GM18502 (cell line): ENCODE measurements at regions not wholly inside any gene's neighbourhood (a gene's known extent, or its start where the extent isn't known, plus 50 kb on each side); places are given as distances from the start of the nearest gene placed in this dataset.

Experiments
- ATAC-seq: cut with Tn5 transposase; IDR thresholded peaks from one replicate; pipeline ENCODE4 v1.9.1; 2021; ENCODE audit warnings: mild to moderate bottlenecking; ENCODE audit not compliant: unreplicated experiment, poor library complexity

DNA sequence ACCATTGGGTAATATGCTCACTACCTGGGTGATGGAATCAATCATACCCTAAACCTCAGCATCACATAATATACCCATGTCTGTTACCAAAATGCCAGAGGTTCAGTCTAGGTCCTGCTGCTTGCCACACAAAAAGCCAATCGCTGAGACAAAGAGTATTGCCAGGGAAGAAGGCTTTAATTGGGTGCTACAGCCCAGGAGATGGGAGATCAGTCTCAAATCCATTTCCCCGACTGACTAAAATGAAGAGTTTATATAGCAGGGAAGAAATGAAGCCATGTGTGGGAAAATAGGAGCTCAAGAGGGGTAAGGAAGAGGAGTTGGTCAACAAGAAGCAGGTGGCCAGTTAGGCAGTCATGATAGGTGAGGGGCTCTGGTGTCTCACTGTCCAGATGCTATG, 149.6 kb downstream of the QRSL1 start:
- no peak for ATAC-seq

DNA sequence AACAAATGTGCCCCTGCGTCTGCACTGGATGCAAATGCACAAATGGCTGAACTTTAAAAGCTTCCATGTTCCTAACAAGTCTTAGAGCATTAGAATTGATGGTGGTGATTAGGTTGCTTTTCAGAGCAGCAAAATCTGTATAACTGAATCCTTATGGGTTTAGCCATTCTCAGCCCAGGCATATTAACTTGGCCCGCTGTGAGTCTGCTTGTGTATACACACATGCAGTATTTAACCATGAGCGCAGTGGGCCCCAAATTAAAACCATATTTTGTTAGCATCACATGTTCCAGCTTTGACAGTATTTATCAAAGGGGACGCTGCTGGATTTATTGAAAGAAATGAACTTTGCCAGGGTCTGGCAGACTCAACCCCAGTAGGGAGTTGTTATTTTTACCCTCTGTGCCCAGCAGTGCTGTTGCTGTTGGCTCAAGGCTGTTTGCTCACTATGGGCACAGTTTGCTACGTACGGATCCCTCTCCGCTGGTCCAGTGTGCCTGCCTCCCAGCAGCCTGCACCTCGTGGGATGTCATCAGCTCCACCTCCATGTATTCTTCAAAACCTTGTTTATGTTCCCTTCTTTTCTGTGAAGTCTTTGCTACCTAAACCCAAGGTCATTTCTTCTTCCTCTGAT, 144.7 kb downstream of the QRSL1 start:
- ATAC-seq, result no peak

DNA sequence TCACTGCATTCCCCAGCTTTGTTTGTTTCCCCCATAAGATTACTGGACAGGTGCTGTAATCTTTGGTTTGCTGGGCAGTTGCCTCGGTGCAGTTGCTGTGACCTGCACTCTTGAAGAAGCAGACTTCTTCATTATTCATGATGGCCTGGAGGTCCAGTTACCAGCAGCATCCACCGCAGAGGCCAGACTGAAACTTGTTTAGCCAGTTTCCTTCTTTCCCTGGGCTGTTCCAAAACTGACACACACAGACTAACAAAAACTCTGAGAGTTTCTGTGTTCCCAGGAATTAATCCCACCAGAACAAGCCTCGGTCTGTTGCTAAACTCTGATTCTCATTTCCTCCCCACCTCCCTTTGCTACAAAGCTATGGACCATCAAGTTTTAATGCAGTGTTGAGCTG, 144.1 kb downstream of the QRSL1 start:
- ATAC-seq, result no peak

DNA sequence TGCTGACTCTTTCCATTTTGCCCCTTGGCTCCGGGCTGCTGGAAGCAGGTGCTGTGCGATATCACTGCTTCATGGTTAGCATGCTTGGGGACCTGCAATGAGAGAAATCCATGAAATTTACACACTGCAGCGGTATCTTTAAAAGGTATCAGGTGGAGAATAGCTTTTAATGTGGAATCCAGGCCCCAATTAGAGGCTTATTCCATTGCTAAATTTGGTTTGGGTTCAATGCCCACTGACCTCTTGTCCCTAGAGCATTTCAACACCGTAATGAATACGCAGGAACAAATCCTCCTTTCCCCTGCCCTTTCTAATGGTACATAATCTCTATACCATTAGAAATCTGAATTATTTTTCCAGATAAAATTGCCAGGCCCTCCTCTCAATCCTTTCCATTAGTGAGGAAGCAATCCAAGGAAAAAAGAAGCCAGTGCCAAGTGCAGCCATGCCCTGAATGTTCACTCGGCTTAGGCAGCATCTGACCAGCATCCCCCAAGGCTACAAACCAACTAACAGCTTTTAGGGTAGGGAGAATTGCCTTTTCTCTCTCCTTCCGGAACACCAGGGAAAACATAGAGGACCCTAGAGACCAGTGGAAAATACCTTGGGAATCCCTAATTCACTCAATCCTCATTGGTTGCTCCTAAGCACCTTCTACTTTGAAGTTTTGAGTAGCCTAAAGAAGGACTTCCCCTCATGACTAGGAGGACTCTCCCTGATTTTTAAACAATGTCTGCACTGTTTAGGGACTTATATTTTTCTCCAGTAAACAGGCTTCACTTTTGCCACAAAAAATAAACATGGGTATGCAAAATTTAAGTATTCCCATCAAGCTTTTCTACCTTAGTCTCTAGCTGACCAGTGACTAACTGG, 143.1 kb downstream of the QRSL1 start:
- no peak for ATAC-seq

DNA sequence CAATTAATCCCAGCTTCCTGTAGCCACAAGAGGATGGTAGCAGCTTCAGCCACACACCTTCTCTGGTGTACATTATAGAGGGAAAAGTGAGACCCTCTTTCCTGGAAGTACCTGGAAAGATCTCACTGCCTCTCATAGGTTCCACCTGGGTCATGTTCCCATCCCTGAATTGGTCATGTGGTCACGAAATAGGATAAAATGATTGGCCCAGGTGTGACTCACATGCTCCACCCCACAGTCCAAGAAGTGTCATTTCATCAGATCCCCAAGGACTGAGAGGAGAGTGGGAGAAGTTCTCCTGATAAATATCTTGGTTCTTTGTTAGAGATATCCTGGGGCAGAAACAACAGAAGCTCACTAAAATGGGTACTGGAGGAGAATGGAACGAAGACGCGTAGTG, 142.4 kb downstream of the QRSL1 start:
- no peak for ATAC-seq

DNA sequence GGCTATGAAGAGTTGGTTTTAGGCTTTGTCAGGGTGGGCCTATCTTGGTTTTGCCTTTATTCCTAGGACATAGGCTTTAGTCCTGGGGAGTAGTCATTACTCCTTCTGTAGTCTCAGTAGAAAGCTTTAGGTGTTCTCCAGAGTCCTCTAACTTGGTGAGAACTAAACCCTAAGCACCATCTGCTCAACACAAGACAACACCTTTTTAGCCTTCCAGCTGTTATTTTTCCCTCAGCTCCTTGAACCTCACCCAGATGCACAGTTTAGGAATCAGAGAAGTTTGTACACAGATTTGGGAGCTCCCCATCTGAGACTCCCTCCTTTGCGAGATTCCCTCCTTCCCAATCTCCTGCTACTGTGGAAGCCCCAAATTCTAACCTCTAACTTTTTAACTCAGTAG, 141.3 kb downstream of the QRSL1 start:
- ATAC-seq, result no peak

DNA sequence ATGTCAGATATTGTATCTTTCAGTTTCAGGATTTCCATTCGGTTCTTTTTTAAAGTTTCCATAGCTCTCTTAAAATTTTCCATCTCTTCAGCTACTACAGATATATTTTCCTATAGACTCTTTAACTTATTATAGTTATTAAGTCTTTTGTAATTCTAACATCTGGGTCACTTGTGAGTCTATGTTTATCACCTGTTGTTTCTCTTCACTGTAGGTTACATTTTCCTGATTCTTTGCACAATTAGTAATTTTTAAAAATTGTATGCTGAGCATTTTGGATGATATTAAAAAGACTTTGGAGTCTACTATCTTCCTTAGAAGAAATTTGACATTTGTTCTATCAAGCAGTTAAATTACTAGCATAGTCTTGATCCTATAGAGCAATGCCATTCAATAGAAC, 140.7 kb downstream of the QRSL1 start:
- no peak for ATAC-seq

DNA sequence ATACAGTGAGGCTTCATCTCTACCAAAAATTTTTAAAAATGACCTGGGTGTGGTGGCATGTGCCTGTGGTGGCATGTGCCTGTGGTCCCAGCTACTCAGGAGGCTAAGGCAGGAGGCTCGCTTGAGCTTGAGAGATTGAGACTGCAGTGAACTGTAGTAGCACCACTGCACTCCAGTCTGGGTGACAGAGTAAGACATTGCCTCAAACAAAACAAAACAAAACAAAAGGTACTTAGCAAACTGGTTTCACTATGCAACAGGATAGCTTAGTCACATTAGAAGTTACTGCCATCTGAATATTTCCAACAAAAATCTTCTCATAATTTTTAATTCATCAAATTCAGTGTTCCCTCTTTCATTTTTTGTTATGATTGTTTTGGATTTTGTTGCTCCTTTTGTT, 137.9 kb downstream of the QRSL1 start:
- ATAC-seq, result no peak

DNA sequence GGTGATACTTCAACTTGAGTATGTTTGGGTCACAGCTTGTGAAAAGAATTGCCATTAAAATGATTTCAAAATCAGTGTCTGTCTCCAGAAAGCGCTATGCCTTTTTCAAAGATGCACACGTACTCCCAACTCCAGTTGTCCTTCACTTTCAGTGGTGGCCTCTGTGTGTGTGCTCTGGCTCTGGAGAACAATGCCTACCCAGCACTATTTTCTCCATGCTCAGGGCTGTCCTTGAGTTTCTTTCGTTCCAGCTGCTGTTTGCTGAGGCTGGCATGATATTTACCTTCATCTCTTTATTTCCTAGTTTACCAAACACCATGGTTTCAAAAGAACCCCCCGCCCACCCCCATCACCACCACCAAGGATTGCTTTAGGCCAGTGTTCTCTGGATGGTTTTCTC, 136.8 kb downstream of the QRSL1 start:
- ATAC-seq, result no peak

DNA sequence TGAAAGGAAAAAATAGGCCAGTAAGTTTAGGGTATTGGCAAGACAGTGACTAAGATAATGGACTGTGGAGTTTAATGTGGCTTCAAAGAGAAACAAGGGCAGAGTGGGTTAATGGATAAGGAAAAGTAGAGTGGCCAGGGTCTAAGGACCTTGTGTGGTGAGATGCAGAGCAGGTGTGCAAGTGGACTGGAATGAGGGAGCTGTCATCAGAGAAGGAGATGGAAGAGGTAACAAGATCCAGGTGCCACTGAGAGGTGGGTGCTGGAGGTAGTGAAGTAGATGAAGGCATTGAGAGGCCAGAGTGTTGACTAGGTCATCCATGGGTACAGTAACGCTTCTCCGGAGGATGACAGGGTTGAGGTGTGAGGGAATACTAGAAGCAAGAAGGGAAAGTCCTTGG, 136.1 kb downstream of the QRSL1 start:
- ATAC-seq, result no peak

DNA sequence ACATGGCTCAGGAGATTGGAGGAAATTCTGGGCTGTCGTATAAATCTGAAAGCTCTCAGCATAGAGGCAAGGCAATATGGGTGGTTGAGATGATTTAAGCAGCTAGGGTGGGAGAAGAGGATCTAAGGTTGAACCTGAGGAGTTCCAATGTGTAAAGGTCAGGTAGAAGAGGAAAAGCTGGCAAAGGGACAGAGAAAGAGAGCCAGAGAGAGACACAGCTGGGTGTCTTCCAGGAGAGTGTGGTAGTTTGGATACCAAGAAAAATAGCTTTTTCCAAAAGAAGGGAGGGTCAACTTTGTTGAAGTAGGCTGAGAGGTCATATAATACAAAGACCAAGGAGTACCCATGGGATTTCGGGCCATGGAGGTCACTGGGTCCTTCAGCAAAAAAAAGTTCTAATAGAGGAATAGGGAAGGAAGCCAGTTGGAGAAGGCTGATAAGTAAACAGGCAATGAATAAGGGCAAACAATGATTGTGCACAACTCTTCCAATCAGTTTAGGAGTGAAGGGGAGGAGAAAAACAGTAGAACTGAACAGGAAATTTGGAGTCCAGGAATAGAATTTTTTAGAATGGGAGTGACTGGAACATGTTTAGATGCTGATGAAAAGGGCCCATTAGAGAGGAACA, 135.1 kb downstream of the QRSL1 start:
- ATAC-seq, result no peak

DNA sequence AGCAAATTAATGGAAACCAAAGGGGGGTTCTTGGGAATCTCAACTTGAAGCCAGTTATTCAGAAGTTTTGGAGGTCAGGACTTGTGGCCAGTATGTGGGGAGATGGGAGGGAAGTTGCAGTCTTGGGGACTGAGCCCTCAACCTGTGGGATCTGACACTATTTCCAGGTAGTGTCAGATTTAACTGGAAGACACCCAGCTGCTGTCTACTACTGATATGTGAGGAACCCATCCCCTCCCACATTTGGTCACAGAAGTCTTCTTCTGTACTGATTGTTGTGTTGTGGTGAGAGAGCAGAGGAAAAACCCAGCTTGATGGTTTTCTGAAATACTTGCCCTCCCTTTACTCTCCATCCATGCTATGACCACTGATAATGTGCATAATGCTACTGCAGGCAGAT, 134.0 kb downstream of the QRSL1 start:
- ATAC-seq, result no peak

DNA sequence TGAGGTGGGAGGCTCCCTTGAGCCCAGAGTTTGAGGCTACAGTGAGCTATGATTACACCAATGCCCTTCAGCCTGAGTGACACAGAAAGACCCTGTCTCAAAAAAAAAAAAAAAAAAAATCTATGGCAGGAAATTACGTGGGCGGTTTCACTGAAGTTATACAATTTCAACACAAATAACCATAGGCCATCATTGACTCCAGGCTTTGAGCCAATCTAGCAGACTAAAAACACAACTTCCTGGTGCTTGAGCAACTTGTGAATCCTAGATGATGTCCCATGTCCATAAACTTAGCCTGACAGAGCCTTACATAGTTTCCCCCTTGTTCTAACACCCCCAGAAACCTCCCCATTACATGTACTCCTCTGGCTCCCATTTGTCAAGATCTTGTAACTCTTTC, 131.8 kb downstream of the QRSL1 start:
- no peak for ATAC-seq

DNA sequence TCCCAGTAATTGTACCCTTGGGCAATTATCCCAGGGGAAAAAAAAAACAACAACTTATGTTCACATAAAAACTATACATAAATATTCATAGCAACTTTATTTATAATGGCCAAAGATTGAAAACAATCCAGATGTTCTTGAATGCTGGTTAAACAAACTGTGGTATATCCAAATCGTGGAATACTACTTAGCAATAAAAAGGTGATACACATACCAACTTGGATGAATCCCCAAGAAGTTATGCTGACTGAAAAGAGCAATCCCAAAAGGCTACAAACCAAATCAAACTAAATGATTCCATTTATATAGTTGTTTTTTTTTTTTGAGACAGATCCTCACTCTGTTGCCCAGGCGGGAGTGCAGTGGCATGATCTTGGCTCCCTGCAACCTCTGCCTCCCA, 129.7 kb downstream of the QRSL1 start:
- ATAC-seq, result no peak

DNA sequence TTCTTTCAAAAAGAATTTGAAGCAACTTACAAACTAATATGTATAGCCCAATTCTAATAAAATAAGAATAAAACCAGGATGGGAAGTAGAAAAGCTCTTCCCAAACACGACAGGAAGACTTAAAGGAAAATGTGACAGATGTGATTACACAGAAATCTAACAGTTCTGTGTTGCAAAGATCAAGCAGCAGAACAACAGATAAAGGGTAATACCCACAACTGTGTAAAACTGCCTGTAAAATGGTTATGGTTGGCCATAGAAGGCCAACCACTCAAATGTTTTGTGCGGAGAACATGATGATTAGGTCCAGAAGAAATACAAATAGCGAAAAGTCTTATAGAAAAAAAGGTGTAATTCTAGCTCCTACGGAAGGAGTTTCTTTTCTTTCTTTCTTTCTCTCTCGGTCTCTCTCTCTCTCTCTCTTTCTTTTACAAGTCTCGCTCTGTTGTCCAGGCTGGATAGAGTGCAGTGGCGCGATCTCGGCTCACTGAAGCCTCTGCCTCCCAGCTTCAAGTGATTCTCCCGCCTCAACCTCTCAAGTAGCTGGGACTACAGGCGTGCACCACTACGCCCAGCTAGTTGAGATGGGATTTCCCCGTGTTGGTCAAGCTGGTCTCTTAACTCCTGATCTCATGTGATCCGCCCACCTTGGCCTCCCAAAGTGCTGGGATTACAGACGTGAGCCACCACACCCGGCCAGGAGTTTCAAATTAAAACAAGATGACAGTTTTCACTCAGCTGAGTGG, 128.5 kb downstream of the QRSL1 start:
- no peak for ATAC-seq

DNA sequence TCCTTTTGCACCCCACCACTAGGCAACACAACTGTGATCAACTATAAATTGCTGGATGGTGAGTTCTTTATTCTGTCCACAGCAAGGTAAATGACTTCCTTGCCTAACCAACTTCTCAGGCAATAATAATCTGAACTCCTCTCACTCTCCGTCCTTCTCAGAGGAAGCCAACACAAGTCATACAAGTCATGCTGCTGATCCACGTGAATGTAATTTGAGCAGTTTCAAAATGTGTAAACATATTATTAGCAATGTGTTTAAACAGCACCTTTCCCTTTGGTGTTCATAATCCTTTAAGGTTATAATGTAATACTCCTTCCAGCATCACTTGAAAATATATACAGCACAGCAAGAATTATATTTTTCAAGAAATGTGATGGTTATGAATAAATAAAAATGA, 127.9 kb downstream of the QRSL1 start:
- ATAC-seq, result no peak

DNA sequence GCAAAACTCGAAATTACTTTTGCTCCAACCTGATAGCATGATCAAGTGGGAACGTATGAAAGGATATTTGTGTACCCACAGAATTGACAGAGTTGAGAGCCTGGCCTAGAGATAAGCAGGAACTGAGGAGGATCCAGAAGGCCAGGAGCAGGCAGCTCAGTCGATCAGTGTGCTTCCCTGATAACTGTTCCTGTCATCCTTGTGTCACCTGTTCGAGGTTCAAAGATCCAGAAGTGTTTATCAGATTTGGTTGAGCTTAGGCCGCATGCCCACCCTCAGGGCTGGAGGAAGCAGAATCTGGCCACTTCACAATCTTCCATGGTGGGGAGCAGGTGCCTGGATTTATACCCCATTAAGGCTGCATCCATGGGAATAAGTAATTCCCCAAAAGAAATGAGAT, 124.8 kb downstream of the QRSL1 start:
- ATAC-seq, result no peak

DNA sequence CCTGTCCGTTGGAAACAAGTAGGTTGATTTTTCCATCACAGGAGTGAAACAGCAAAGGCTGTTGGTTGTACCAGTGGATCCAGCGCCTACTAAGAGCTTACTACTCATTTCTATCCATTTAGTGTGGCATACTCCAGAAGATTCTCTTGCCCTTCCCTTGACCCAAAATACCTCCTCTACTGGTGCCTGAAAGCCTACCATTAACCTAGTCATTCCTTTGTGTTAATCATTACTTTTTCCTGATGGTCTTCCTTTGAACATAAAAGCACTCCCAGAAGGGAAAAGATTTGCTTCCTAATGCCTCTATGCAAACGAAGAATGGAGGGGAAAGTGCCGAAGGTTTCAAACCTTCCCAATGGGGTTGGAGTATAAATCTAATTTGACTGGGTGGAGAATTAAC, 123.3 kb downstream of the QRSL1 start:
- ATAC-seq, result no peak

DNA sequence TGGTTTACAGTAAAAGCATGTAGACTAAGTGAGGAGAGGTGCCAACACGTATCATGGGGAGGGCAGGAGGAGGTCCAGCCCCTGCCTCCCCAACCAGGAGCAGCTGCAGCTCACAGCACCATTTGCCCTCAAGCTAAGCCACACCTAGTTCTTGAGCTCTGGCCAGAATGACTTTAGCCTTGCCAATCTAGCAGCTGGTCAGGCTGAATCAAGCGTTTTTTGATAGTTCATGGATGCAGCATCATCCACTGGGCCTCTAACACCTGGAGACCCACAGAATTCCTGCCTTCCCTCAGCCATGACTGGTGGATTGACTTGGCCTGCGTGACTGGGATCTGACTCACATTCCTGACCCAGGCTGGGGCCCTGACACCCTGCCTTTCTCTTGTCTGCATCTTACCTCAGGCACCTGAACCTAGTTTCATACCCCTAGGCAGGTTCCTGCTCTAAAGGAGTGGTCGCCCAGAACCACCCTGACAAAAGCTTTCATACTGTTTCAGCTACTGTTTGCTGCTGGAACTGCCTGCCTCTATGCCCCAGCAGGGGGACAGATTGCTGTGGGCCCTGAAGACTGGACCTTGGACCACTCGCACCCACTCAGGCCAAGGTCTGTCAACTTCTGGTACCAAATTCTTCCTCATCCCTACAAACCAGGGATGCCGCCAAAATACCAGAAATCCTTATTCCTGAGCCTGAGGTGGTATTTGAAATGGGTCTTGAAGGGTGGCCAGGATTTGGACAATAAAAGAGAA, 122.3 kb downstream of the QRSL1 start:
- ATAC-seq, result no peak

DNA sequence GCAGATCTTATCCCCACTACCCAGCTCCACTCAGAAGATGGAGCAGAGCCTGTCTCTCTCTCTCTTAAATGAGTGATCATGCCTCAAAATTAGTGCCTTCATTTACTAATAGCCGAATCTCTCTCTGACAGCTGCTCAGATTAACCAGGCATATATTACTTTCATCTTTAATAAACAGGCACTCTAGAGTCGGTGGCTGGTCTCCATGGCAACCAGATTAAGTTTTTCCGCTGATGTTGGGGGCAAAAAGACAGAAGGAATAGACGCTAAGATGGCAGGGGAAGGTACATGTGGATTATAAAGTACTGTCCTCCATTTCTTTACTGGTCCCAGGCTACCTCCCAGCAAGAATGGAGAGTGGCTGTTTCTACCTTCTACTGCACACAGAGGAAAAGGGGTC, 121.6 kb downstream of the QRSL1 start:
- no peak for ATAC-seq
